ENCODE measurements at regions not wholly inside any gene's neighbourhood (a gene's known extent, or its start where the extent isn't known, plus 50 kb on each side); places are given as distances from the start of the nearest gene placed in this dataset.

DNA sequence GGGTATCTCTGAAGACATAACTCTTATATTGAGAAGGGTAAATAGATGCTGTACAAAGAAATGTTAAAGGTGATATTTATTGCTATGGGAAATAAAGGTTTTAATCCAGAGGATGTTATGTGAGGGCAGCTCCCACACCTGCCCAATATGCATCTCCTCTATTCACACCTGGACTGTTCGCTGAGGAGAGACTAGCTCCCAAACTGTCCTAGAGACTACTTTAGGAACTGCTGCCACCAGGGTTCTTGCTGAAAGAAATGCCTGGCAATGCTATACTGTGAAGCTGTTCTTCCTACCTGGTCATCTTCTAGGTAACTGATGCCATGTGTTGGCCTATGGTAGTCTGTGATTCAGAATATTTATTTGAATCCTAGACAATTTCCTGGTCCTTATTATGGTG, 1421.5 kb upstream of the SPRY2 start:
- Histone ChIP-seq H3K27ac (ENCODE audit: insufficient read depth, low read depth, low read length) (no peak overlapping the region), H3K4me3 (replicated peaks in 1 of 3; ENCODE audit: insufficient read depth in 1 of 3, low read depth in 1 of 3, low read length in 3 of 3) (no peak overlapping the region), H4K20me1 (replicated peaks; ENCODE audit: control insufficient read depth, extremely low read depth, insufficient read depth, low read length) (no peaks in the 10 kb centered on the region), H3K9me3 (replicated peaks; ENCODE audit: control insufficient read depth, insufficient read depth, low read length) (peaks cover 2% of the 10 kb centered on the region), H3K27me3 (ENCODE audit: control insufficient read depth in 2 of 2, insufficient read depth in 2 of 2, low read length in 2 of 2) (no peaks in the 10 kb centered on the region), H3K4me1 (ENCODE audit: control insufficient read depth, extremely low read depth, insufficient read depth, low read length) (no peaks in the 10 kb centered on the region), H3K36me3 (ENCODE audit: control insufficient read depth in 2 of 2, extremely low read depth in 1 of 2, insufficient read depth in 2 of 2, low read length in 2 of 2) (no peaks in the 10 kb centered on the region), H3K9me1 (replicated peaks; ENCODE audit: control insufficient read depth, extremely low read depth, insufficient read depth, low read length) (no peaks in the 10 kb centered on the region), H3K79me2 (ENCODE audit: control insufficient read depth, insufficient read depth, low read length) (no peaks in the 10 kb centered on the region), H2AFZ (ENCODE audit: low read depth, low read length) (no peak overlapping the region), H3K4me2 (ENCODE audit: insufficient read depth, low read length) (no peak overlapping the region), H3K9ac (replicated peaks; ENCODE audit: extremely low read depth, insufficient read depth, low read length) (no peak overlapping the region)
- DNase-seq (ENCODE audit: low read depth, low spot score) (no peak), FAIRE-seq (no peak)
- no peak for TF ChIP-seq POLR2A (IDR thresholded peaks at IDR 0.05; ENCODE audit: low read depth, low read length)
- no peak for TF ChIP-seq MAX (IDR thresholded peaks at IDR 0.05; ENCODE audit: insufficient read depth, insufficient read length)
- no peak for TF ChIP-seq POLR2AphosphoS5 (IDR thresholded peaks at IDR 0.05; ENCODE audit: insufficient read depth, low read depth, low read length)
- TF ChIP-seq MYC (IDR thresholded peaks at IDR 0.05; ENCODE audit: low read depth, low read length): no peak
- TF ChIP-seq EZH2 (IDR thresholded peaks at IDR 0.05; ENCODE audit: borderline replicate concordance, low read depth, low read length, severe bottlenecking): no peak
- no peak for TF ChIP-seq JUN (IDR thresholded peaks at IDR 0.05; ENCODE audit: borderline replicate concordance, insufficient read depth, insufficient read length, low read depth)
- no peak for TF ChIP-seq GATA2 (IDR thresholded peaks at IDR 0.05; ENCODE audit: insufficient read depth, insufficient read length, low read depth, low read length)
- no peak for TF ChIP-seq FOS (IDR thresholded peaks at IDR 0.05; ENCODE audit: borderline replicate concordance, insufficient read depth, low read length)
- no peak for TF ChIP-seq CTCF (IDR thresholded peaks at IDR 0.05; ENCODE audit: extremely low read depth in 1 of 2, insufficient read depth in 1 of 2, low read depth in 1 of 2, low read length in 2 of 2)
- intact Hi-C loops (cut with micrococcal nuclease) (no loop called here), dilution Hi-C loops (cut with MboI; ENCODE audit: extremely low pct_ligation_motif_present, low sequenced_read_pairs) (no loop called here)
- POLR2A ChIA-PET: no interaction called here
- BruUV-seq (replicated peaks): no TSS peak
- CTCF ChIA-PET: no interaction called here

Measured in endothelial cell of umbilical vein (primary cell).